ENCODE measurements at regions not wholly inside any gene's neighbourhood (a gene's known extent, or its start where the extent isn't known, plus 50 kb on each side); places are given as distances from the start of the nearest gene placed in this dataset.

- TF ChIP-seq CREB5 (CRISPR knock-in tag; IDR thresholded peaks at IDR 0.05; ENCODE audit: low read depth) (no peak), ZFP3 (CRISPR knock-in tag; IDR thresholded peaks at IDR 0.05) (no peak), ZNF70 (CRISPR knock-in tag; IDR thresholded peaks at IDR 0.05) (no peak), ZFP30 (CRISPR knock-in tag; IDR thresholded peaks at IDR 0.05) (no peak), SNAI2 (CRISPR knock-in tag; IDR thresholded peaks at IDR 0.05) (no peak), GLIS3 (CRISPR knock-in tag; IDR thresholded peaks at IDR 0.05) (no peak), POU6F1 (CRISPR knock-in tag; IDR thresholded peaks at IDR 0.05; ENCODE audit: borderline replicate concordance, low read depth) (no peak), BACH2 (CRISPR knock-in tag; IDR thresholded peaks at IDR 0.05; ENCODE audit: borderline replicate concordance) (no peak), CSDC2 (CRISPR knock-in tag; IDR thresholded peaks at IDR 0.05) (no peak), TOX (CRISPR knock-in tag; IDR thresholded peaks at IDR 0.05; ENCODE audit: borderline replicate concordance) (no peak)
These were observed 1073.9 kb upstream of the CDH2 start for GRCh38 chr18:29250843-29251242.

Data from SK-N-SH treated with all-trans-retinoic acid at 6 μM for 48 hours (cell line).